ENCODE measurements at regions not wholly inside any gene's neighbourhood (a gene's known extent, or its start where the extent isn't known, plus 50 kb on each side); places are given as distances from the start of the nearest gene placed in this dataset.

- Histone ChIP-seq H3K9me2 (replicated peaks; ENCODE audit: low read length) (no peaks in the 10 kb centered on the region), H3F3A (ENCODE audit: low read length, unreplicated experiment) (no peaks in the 10 kb centered on the region), H4K20me1 (ENCODE audit: low read length) (no peaks in the 10 kb centered on the region), H3K9me3 (ENCODE audit: low read length) (no peaks in the 10 kb centered on the region), H3K4me1 (ENCODE audit: insufficient read depth, low read length) (peaks cover 3% of the 10 kb centered on the region; the same call in 1 of the 2 replicates), H3K9ac (ENCODE audit: low read length) (no peak overlapping the region), H3K27me3 (ENCODE audit: low read length) (no peaks in the 10 kb centered on the region), H3K4me2 (ENCODE audit: low read length) (no peak overlapping the region), H3K36me3 (ENCODE audit: low read depth, low read length) (no peaks in the 10 kb centered on the region), H3K27ac (ENCODE audit: low read length) (no peak overlapping the region), H2AFZ (ENCODE audit: low read length) (no peak overlapping the region), H3K4me3 (ENCODE audit: low read length) (no peak overlapping the region), H3K79me2 (ENCODE audit: low read length) (no peaks in the 10 kb centered on the region)
- DNase-seq (no peak), ATAC-seq (no peak)
- intact Hi-C loops (cut with micrococcal nuclease), result no loop called here
- ChIA-PET CTCF (no interaction called here), POLR2A (ENCODE audit: unreplicated experiment) (no interaction called here)
- BruUV-seq (replicated peaks), result no TSS peak
- TF ChIP-seq EZH2 (IDR thresholded peaks at IDR 0.05; ENCODE audit: low read length, unreplicated experiment), result no peak
- TF ChIP-seq CTCF (conservative IDR thresholded peaks at IDR 0.05; ENCODE audit: low read depth, low read length), result no peak
Measured at GRCh38 chr1:215287362-215287761, 204.8 kb downstream of the KCNK2 start.

GRCh38 chr1:215290018-215290417 is 207.5 kb downstream of the KCNK2 start:
- no peak overlapping the region for H3K4me3 ChIP-seq (ENCODE audit: low read length)
- H3K4me2 ChIP-seq (ENCODE audit: low read length), result no peak overlapping the region
- DNase-seq (no peak), ATAC-seq (no peak)
- ChIA-PET CTCF (no interaction called here), POLR2A (ENCODE audit: unreplicated experiment) (no interaction called here)
- H4K20me1 ChIP-seq (ENCODE audit: low read length), result no peaks in the 10 kb centered on the region
- H3K36me3 ChIP-seq (ENCODE audit: low read depth, low read length), result no peaks in the 10 kb centered on the region; the same call in 1 of the 2 replicates
- no peaks in the 10 kb centered on the region for H3K79me2 ChIP-seq (ENCODE audit: low read length)
- TF ChIP-seq CTCF (conservative IDR thresholded peaks at IDR 0.05; ENCODE audit: low read depth, low read length), result no peak
- no peak for TF ChIP-seq EZH2phosphoT487 (IDR thresholded peaks at IDR 0.05; ENCODE audit: borderline replicate concordance, low read length)
- no peak for TF ChIP-seq EZH2 (IDR thresholded peaks at IDR 0.05; ENCODE audit: low read length, unreplicated experiment)
- H3K27ac ChIP-seq (ENCODE audit: low read length), result no peak overlapping the region
- H3K27me3 ChIP-seq (ENCODE audit: low read length), result no peaks in the 10 kb centered on the region
- no peaks in the 10 kb centered on the region for H3K9me2 ChIP-seq (replicated peaks; ENCODE audit: low read length)
- peaks cover 8% of the 10 kb centered on the region for H3K9me3 ChIP-seq (ENCODE audit: low read length)
- no peak overlapping the region for H3K9ac ChIP-seq (ENCODE audit: low read length)
- H2AFZ ChIP-seq (ENCODE audit: low read length), result no peak overlapping the region
- intact Hi-C loops (cut with micrococcal nuclease), result no loop called here
- no peaks in the 10 kb centered on the region for H3F3A ChIP-seq (ENCODE audit: low read length, unreplicated experiment)
- no TSS peak for BruUV-seq (replicated peaks)
- no peaks in the 10 kb centered on the region for H3K4me1 ChIP-seq (ENCODE audit: insufficient read depth, low read length)

GRCh38 chr1:215292932-215293331 is 210.4 kb downstream of the KCNK2 start:
- H3K79me2 ChIP-seq (ENCODE audit: low read length), result no peaks in the 10 kb centered on the region
- ATAC-seq (no peak), DNase-seq (no peak)
- no peaks in the 10 kb centered on the region for H4K20me1 ChIP-seq (ENCODE audit: low read length)
- ChIA-PET POLR2A (ENCODE audit: unreplicated experiment) (no interaction called here), CTCF (interaction anchor here (0.6 kb wide), 1 partner anchor 10 kb away, joined by 5 read pairs; no protein-coding TSS in a partner anchor)
- no peak for TF ChIP-seq CTCF (conservative IDR thresholded peaks at IDR 0.05; ENCODE audit: low read depth, low read length)
- no peak for TF ChIP-seq EZH2 (IDR thresholded peaks at IDR 0.05; ENCODE audit: low read length, unreplicated experiment)
- no peak for TF ChIP-seq EZH2phosphoT487 (IDR thresholded peaks at IDR 0.05; ENCODE audit: borderline replicate concordance, low read length)
- no peaks in the 10 kb centered on the region for H3F3A ChIP-seq (ENCODE audit: low read length, unreplicated experiment)
- no peak overlapping the region for H3K4me2 ChIP-seq (ENCODE audit: low read length)
- no peak overlapping the region for H3K27ac ChIP-seq (ENCODE audit: low read length)
- no peak overlapping the region for H3K4me3 ChIP-seq (ENCODE audit: low read length)
- H3K9me2 ChIP-seq (replicated peaks; ENCODE audit: low read length), result no peaks in the 10 kb centered on the region
- H3K4me1 ChIP-seq (ENCODE audit: insufficient read depth, low read length), result no peaks in the 10 kb centered on the region
- H3K27me3 ChIP-seq (ENCODE audit: low read length), result no peaks in the 10 kb centered on the region
- H3K9me3 ChIP-seq (ENCODE audit: low read length), result peaks cover 8% of the 10 kb centered on the region
- no peak overlapping the region for H3K9ac ChIP-seq (ENCODE audit: low read length)
- no TSS peak for BruUV-seq (replicated peaks)
- intact Hi-C loops (cut with micrococcal nuclease), result no loop called here
- no peaks in the 10 kb centered on the region; the same call in 1 of the 2 replicates for H3K36me3 ChIP-seq (ENCODE audit: low read depth, low read length)
- no peak overlapping the region for H2AFZ ChIP-seq (ENCODE audit: low read length)

All from PC-3 (cell line).